H1 (cell line): ENCODE measurements at regions not wholly inside any gene's neighbourhood (a gene's known extent, or its start where the extent isn't known, plus 50 kb on each side); places are given as distances from the start of the nearest gene placed in this dataset.

Experiments used
- BCL11A ChIP-seq, 2 experiments: IDR thresholded peaks; one replicate each; pipeline ENCODE4 v1.6.1; 2011; ENCODE audit warnings: low read depth in 2 of 2, low read length in 2 of 2, mild to moderate bottlenecking in 2 of 2
- CHD7 ChIP-seq: fragments of 300-600 bp; sonication (generic); IDR thresholded peaks from 2 replicates; pipeline ENCODE4 v1.7.1; 2012; ENCODE audit warnings: low read length, moderate library complexity, mild to moderate bottlenecking, inconsistent platforms; ENCODE audit not compliant: insufficient replicate concordance
- E2F6 ChIP-seq: IDR thresholded peaks from 2 replicates; pipeline ENCODE4 v1.6.1; 2012; ENCODE audit warnings: inconsistent platforms
- RNF2 ChIP-seq: fragments of 200-900, 300-1000 bp; sonication (generic); IDR thresholded peaks from 2 replicates; pipeline ENCODE4 v1.7.1; 2016; ENCODE audit warnings: borderline replicate concordance, low read depth, mild to moderate bottlenecking, antibody characterized with exemption, low read length; ENCODE audit not compliant: poor library complexity, severe bottlenecking; ENCODE audit errors: missing control alignments
- TF ChIP-seq, protein P1 (sequence below): IDR thresholded peaks from 2 replicates; pipeline ENCODE4 v1.6.1; 2011; ENCODE audit warnings: low read depth, mild to moderate bottlenecking, low read length; ENCODE audit not compliant: insufficient read depth

DNA sequence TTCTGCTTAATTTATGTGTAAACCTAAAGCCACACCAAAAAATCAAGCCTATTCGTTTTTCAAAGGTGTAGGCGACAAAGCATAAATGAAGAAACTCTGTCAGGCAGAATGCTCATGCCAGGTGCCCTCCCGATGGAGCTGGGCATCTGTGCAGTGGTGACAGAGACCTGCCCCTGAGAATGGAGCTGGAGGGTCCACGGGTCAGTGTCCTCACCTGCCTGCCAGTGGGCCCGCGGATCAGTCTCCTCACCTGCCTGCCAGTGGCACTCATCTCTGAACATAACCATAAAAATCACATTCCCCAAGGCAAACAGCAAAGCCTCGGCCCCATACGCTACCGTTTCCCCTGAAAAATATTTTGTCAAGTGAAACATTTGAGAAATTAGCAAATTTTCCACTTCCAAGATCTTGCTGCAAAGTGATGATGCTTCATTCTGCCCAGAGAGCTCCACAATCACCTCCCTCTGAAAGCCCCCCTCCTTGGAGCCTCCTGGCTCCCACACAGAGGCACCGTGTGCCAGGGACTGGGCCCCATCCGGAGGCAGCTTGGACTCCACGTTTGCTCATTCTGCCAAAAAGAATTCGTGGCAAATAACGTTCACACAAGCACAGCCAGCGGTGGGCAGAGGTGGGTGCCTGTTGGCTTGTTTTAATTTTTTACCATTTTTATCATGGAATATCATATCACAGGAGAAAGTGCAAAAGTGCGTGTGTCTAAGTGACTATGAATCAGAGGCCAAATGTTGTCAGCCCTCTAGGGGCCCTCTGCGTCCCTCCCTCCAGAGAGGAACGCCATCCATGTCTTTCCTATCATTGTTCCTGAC lies 88.8 kb downstream of the YTHDF1 start (continued):
- TF ChIP-seq BCL11A (IDR thresholded peaks at IDR 0.05; ENCODE audit: low read depth in 2 of 2, low read length in 2 of 2) (no peak), CHD7 (no peak), RNF2 (no peak), E2F6 (no peak)
- TF ChIP-seq, protein P1, sequence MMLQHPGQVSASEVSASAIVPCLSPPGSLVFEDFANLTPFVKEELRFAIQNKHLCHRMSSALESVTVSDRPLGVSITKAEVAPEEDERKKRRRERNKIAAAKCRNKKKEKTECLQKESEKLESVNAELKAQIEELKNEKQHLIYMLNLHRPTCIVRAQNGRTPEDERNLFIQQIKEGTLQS, result no peak
- TF ChIP-seq, all 59 proteins: peak for 0
